Effector memory CD8-positive, alpha-beta T cell (primary cell): ENCODE measurements at regions not wholly inside any gene's neighbourhood (a gene's known extent, or its start where the extent isn't known, plus 50 kb on each side); places are given as distances from the start of the nearest gene placed in this dataset.
"Not testable (repeated sequence)": the region's sequence is repeated elsewhere in the genome, so short reads cannot be mapped to it uniquely, and the experiment has no call there.

ENCODE experiments used
- ATAC-seq: fragments of 150-1000 bp; cut with Tn5 transposase; replicated peaks from 2 replicates; pipeline ENCODE4 v1.10.0; 2021; ENCODE audit warnings: mild to moderate bottlenecking, moderate library complexity
- DNase-seq, 3 experiments: peaks; one replicate each; pipeline ENCODE4 v3.0.0; 2021
- H3K27ac Mint-ChIP-seq, 2 donors: one replicate each; pipeline ENCODE4 v1.8.0; 2022; ENCODE audit warnings: mild to moderate bottlenecking in 2 of 2, mixed read lengths in 2 of 2, moderate library complexity in 2 of 2
- H3K27me3 Mint-ChIP-seq, 2 donors: one replicate each; pipeline ENCODE4 v1.8.0; 2022; ENCODE audit warnings: mixed read lengths in 2 of 2
- H3K36me3 Mint-ChIP-seq: one replicate; pipeline ENCODE4 v1.8.0; 2022; ENCODE audit warnings: mild to moderate bottlenecking, moderate library complexity, mixed read lengths; ENCODE audit not compliant: insufficient read depth
- H3K4me1 Mint-ChIP-seq, 2 donors: one replicate each; pipeline ENCODE4 v1.8.0; 2022; ENCODE audit warnings: low read depth in 2 of 2, mixed read lengths in 2 of 2
- H3K4me3 Mint-ChIP-seq, 2 donors: one replicate each; pipeline ENCODE4 v1.8.0; 2022; ENCODE audit warnings: mild to moderate bottlenecking in 2 of 2, mixed read lengths in 2 of 2, moderate library complexity in 2 of 2
- H3K9me3 Mint-ChIP-seq, 2 donors: one replicate each; pipeline ENCODE4 v1.8.0; 2022; ENCODE audit warnings: mixed read lengths in 2 of 2

- no peaks in the 10 kb centered on the region for H3K9me3 Mint-ChIP-seq
- ATAC-seq (no peak), DNase-seq (no peak)
- H3K27me3 Mint-ChIP-seq = peaks cover 60 to 66% of the 10 kb centered on the region in 2 donors
- H3K36me3 Mint-ChIP-seq = no peaks in the 10 kb centered on the region
- no peak overlapping the region for H3K27ac Mint-ChIP-seq
- no peaks in the 10 kb centered on the region for H3K4me1 Mint-ChIP-seq
- H3K4me3 Mint-ChIP-seq = no peak overlapping the region
Measured at GRCh38 chr13:110983241-110983640, 68.4 kb upstream of the ANKRD10 start.

DNA sequence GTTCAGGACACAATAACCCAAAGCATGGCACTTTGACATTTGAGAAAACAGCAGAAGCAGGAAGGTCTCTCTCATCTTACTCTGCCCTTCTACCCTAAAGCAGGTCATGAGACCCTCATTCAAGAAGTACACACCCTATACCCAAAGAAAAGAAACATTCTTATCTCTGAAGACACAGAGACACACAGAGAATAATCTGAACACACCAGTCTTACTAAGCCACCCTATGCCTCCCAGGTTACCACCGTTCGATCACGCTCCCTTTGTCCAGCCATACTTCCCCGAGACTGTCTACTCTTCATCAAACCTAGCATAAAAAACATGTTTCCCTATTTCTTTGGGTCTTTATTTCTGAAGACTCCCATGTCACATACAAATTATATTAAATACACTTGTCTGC lies 66.5 kb upstream of the ANKRD10 start:
- DNase-seq (no peak), ATAC-seq (no peak)
- Mint-ChIP-seq H3K4me3 (no peak overlapping the region), H3K36me3 (no peaks in the 10 kb centered on the region), H3K4me1 (no peaks in the 10 kb centered on the region), H3K27me3 (peaks cover 50 to 60% of the 10 kb centered on the region in 2 donors), H3K27ac (no peak overlapping the region), H3K9me3 (no peaks in the 10 kb centered on the region)

- ATAC-seq (no peak), DNase-seq (no peak)
- H3K4me3 Mint-ChIP-seq = no peak overlapping the region
- H3K27me3 Mint-ChIP-seq = peaks cover 50 to 60% of the 10 kb centered on the region in 2 donors
- H3K4me1 Mint-ChIP-seq = no peaks in the 10 kb centered on the region
- no peak overlapping the region for H3K27ac Mint-ChIP-seq
- no peaks in the 10 kb centered on the region for H3K9me3 Mint-ChIP-seq
- H3K36me3 Mint-ChIP-seq = no peaks in the 10 kb centered on the region
Measured at GRCh38 chr13:110980921-110981320, 66.1 kb upstream of the ANKRD10 start.

DNA sequence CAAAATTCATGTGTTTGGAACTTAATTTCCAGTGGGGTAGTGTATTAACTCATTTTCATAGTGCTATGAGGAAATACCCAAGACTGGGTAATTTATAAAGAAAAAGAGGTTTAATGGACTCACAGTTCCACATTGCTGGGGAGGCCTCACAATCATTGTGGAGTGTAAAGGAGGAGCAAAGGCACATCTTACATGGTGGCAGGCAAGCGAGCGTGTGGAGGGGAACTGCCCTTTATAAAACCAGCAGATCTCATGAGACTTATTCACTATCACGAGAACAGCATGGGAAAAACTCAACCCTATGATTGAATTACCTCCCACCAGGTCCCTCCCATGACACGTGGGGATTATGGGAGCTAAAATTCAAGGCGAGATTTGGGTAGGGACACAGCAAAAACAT lies 64.3 kb upstream of the ANKRD10 start:
- H3K27ac Mint-ChIP-seq, H3K9me3 Mint-ChIP-seq, H3K36me3 Mint-ChIP-seq, H3K4me3 Mint-ChIP-seq, H3K4me1 Mint-ChIP-seq, DNase-seq, ATAC-seq: not testable (repeated sequence)
- H3K27me3 Mint-ChIP-seq = peaks cover 42 to 46% of the 10 kb centered on the region in 2 donors

DNA sequence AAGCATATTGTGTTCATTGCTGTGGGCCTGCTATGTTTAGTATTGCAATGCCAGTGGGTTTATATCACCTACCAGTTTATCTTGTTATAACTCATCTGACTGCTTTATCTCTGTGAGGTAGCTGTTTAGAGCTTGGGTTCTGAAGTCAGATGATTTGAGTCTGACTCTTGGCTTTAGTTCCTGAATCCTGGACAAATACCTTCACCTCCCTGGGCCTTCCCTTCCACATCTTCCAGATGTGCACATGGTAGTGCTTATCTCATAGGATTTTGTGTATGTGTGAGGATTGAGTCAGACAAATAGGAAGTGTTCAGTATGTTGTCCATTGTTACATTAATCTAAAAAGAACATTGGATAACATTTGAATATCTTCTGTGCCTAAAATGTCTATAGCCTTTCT lies 63.5 kb upstream of the ANKRD10 start:
- ATAC-seq = no peak
- Mint-ChIP-seq H3K4me3 (no peak overlapping the region), H3K27ac (no peak overlapping the region), H3K36me3 (no peaks in the 10 kb centered on the region), H3K4me1 (no peaks in the 10 kb centered on the region), H3K27me3 (peaks cover 39 to 42% of the 10 kb centered on the region in 2 donors), H3K9me3 (no peaks in the 10 kb centered on the region)
- DNase-seq = no peak

DNA sequence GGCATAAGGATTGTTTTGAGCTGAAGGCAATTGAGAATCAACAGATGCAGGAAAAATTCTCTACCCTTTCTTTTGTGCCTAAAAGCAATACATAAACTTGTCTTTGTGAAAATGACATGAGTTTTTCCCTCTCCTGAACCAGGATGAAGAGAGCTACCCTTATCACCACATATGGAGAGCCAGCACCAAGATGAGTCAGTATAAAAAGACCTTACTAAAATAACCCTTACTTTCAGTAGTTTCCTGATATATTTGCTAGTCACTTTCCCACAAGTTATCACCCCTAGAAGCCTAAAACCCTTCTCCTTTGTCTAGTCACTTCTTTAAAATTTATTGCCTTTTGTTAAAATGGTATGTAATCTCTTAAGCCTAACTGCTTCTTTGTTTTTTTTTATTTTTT lies 61.9 kb upstream of the ANKRD10 start:
- DNase-seq = no peak
- H3K4me1 Mint-ChIP-seq = no peaks in the 10 kb centered on the region
- no peak for ATAC-seq
- H3K36me3 Mint-ChIP-seq = no peaks in the 10 kb centered on the region
- peaks cover 44 to 45% of the 10 kb centered on the region in 2 donors for H3K27me3 Mint-ChIP-seq
- H3K9me3 Mint-ChIP-seq = no peaks in the 10 kb centered on the region
- H3K27ac Mint-ChIP-seq = no peak overlapping the region
- H3K4me3 Mint-ChIP-seq = no peak overlapping the region

DNA sequence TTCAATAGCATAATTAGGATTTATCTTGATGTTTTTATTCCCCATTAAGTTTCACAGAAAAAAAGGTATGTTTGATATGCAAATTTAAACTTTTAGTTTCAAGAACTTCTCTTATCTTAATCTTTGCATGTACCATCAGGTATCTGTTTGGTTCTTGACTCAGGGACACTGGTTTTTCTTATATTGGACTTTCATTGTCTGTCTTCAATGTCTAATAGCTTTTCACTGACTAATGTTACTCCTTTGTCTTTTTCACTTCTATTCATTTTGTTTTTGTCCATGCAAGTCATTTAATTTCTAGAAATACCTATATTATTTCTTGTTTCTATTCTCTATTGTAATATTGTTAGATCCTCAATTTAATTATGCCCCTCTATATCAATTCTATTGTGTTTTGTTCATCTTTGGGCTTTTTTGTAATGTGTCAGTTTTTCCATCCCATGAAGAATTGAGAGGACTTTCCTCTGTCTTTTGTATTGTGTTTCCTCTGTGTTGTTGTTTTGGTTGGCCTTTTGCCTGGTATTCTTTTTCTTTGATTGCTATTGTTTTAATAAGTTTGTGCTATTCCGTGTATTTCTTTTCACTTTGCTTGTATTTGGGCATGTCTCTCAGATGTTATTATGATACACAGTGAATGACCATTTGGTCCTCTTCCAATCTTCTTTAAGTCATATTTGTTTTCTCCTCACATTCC lies 58.3 kb upstream of the ANKRD10 start:
- Mint-ChIP-seq H3K27ac (no peak overlapping the region), H3K4me1 (no peaks in the 10 kb centered on the region), H3K36me3 (no peaks in the 10 kb centered on the region), H3K27me3 (peaks cover 36 to 39% of the 10 kb centered on the region in 2 donors), H3K4me3 (no peak overlapping the region), H3K9me3 (no peaks in the 10 kb centered on the region)
- no peak for DNase-seq
- ATAC-seq = no peak

DNA sequence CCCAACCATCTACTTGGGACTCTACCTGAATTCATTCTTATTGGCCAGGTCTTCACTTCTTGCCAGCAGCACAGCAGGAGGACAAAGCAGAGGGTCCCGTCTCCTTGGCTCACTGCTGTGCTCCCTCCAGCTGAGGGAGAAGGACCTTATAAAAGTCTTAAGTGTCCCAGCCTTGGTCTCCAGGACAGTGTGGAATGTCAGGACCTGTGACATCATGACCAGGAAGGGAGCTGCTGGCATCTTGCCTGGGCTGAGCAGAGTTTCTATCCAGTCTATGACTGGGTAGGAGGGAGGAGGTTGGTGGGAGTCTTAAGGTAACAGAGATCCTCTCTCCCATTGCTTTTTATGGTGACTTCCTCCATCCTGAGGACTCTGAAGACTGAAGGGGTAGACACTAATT lies 56.6 kb upstream of the ANKRD10 start:
- DNase-seq = no peak
- no peaks in the 10 kb centered on the region for H3K4me1 Mint-ChIP-seq
- no peak overlapping the region for H3K4me3 Mint-ChIP-seq
- ATAC-seq = no peak
- no peaks in the 10 kb centered on the region for H3K36me3 Mint-ChIP-seq
- H3K9me3 Mint-ChIP-seq = peaks cover 0 to 6% of the 10 kb centered on the region in 2 donors
- no peak overlapping the region for H3K27ac Mint-ChIP-seq
- peaks cover 38 to 48% of the 10 kb centered on the region in 2 donors for H3K27me3 Mint-ChIP-seq

- H3K4me1 Mint-ChIP-seq, ATAC-seq, H3K9me3 Mint-ChIP-seq, DNase-seq, H3K36me3 Mint-ChIP-seq, H3K4me3 Mint-ChIP-seq, H3K27ac Mint-ChIP-seq: not testable (repeated sequence)
- H3K27me3 Mint-ChIP-seq = peaks cover 34 to 44% of the 10 kb centered on the region in 2 donors
Measured at GRCh38 chr13:110967156-110967855, 52.4 kb upstream of the ANKRD10 start.

DNA sequence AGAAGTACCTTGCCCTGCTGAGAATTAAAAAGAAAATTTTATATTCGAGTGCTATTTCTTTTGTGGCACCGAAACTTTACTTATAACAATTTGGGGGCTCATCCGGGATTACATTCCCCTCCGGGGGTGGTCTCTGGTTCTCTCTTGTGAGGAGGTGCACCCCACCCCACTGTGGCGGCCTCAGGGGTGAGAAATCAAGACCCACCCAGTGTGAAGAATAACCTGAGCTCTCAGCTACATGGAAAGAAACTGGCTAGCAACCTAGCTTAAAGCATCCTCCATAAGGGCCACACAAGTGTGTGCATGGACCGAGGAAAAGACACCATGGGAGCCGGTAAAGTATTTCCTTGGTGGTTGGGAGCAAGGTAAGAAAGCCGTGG lies 50.9 kb upstream of the ANKRD10 start:
- Mint-ChIP-seq H3K4me3 (no peak overlapping the region), H3K27ac (no peak overlapping the region), H3K27me3 (peaks cover 24 to 44% of the 10 kb centered on the region in 2 donors), H3K36me3 (no peaks in the 10 kb centered on the region), H3K4me1 (no peaks in the 10 kb centered on the region), H3K9me3 (peaks cover 5 to 7% of the 10 kb centered on the region in 2 donors)
- ATAC-seq (no peak), DNase-seq (no peak)

DNA sequence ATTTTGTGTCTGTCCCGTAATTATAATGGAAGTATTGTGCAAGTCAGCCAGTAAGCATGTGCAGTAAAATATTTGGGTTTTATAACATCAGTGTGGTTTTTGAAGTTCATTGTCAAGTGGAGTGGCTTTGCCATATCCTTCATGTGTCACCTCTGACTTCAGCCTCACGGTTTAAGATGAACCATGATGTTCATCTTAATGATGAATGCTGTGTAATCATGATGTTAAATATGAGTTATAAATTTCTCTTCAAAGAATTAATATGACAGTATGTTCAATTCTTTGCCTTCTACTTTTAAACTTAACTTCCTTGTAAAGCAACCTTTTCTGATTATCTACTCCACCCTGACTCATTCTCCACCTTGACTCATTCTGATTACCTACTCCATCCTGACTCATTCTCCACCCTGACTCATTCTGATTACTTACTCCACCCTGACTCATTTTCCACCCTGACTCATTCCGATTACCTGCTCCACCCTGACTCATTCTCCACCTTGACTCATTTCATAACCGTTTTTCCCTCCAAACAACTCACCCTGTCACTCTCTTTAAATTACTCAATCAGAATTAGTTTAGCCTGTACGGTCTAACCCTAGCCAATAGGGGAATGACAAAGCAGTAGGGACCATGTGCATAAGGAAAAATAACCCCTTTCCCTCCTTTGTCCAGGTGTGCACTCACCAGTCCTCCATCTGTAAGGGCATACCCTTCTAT lies 50.3 kb upstream of the ANKRD10 start:
- Mint-ChIP-seq H3K9me3 (peaks cover 5 to 7% of the 10 kb centered on the region in 2 donors), H3K27me3 (peaks cover 24 to 44% of the 10 kb centered on the region in 2 donors), H3K4me3 (no peak overlapping the region), H3K4me1 (no peaks in the 10 kb centered on the region), H3K27ac (no peak overlapping the region), H3K36me3 (no peaks in the 10 kb centered on the region)
- ATAC-seq (no peak), DNase-seq (no peak)
